Epidermal melanocyte (primary cell): ENCODE measurements at regions not wholly inside any gene's neighbourhood (a gene's known extent, or its start where the extent isn't known, plus 50 kb on each side); places are given as distances from the start of the nearest gene placed in this dataset.

Source experiments
- DNase-seq: peaks from one replicate; pipeline ENCODE4 v3.0.0; 2011; ENCODE audit warnings: low spot score; ENCODE audit not compliant: insufficient read length

- DNase-seq = no peak
Measured at GRCh38 chrX:22652596-22652995, 347.2 kb upstream of the DDX53 start.

GRCh38 chrX:22660756-22661155, 339.0 kb upstream of the DDX53 start:
- DNase-seq = no peak

- no peak for DNase-seq
Measured at GRCh38 chrX:22662776-22663175, 337.0 kb upstream of the DDX53 start.

- no peak for DNase-seq
Measured at GRCh38 chrX:22664826-22665225, 334.9 kb upstream of the DDX53 start.

GRCh38 chrX:22665818-22666217, 333.9 kb upstream of the DDX53 start:
- DNase-seq = no peak

GRCh38 chrX:22666441-22666840, 333.3 kb upstream of the DDX53 start:
- no peak for DNase-seq

GRCh38 chrX:22674932-22675331, 324.8 kb upstream of the DDX53 start:
- DNase-seq = no peak

GRCh38 chrX:22686138-22686541, 313.6 kb upstream of the DDX53 start:
- DNase-seq = no peak

- no peak for DNase-seq
Measured at GRCh38 chrX:22689290-22689689, 310.5 kb upstream of the DDX53 start.

- DNase-seq = no peak
Measured at GRCh38 chrX:22690116-22690515, 309.6 kb upstream of the DDX53 start.

- DNase-seq = no peak
Measured at GRCh38 chrX:22691966-22692565, 307.7 kb upstream of the DDX53 start.

- no peak for DNase-seq
Measured at GRCh38 chrX:22698151-22698550, 301.6 kb upstream of the DDX53 start.

GRCh38 chrX:22699581-22700091, 300.1 kb upstream of the DDX53 start:
- DNase-seq = no peak

GRCh38 chrX:22712942-22713341, 286.8 kb upstream of the DDX53 start:
- no peak for DNase-seq

- DNase-seq = no peak
Measured at GRCh38 chrX:22730542-22730941, 269.2 kb upstream of the DDX53 start.

- no peak for DNase-seq
Measured at GRCh38 chrX:22737541-22737940, 262.2 kb upstream of the DDX53 start.

GRCh38 chrX:22739276-22739675, 260.5 kb upstream of the DDX53 start:
- no peak for DNase-seq

- DNase-seq = no peak
Measured at GRCh38 chrX:22740836-22741235, 258.9 kb upstream of the DDX53 start.

- DNase-seq = no peak
Measured at GRCh38 chrX:22742174-22742573, 257.6 kb upstream of the DDX53 start.

GRCh38 chrX:22746081-22746480, 253.7 kb upstream of the DDX53 start:
- no peak for DNase-seq

GRCh38 chrX:22748093-22748999, 251.4 kb upstream of the DDX53 start:
- peak; percentile 18 for DNase-seq

- DNase-seq = no peak
Measured at GRCh38 chrX:22758807-22759481, 240.8 kb upstream of the DDX53 start.
